Neuronal stem cell (in vitro differentiated cells): ENCODE measurements at regions not wholly inside any gene's neighbourhood (a gene's known extent, or its start where the extent isn't known, plus 50 kb on each side); places are given as distances from the start of the nearest gene placed in this dataset.

Experiments
- DNase-seq: peaks from one replicate; pipeline ENCODE4 v3.0.0-alpha.2; 2013; ENCODE audit warnings: low spot score
- H2AFZ ChIP-seq: one replicate; pipeline ENCODE4 v1.6.1; 2013; ENCODE audit warnings: mild to moderate bottlenecking, low read length, inconsistent platforms
- H2AK5ac ChIP-seq: 2 replicates; pipeline ENCODE4 v1.6.1; 2013; ENCODE audit warnings: low read depth, mild to moderate bottlenecking, inconsistent platforms, low read length, moderate library complexity, mixed read lengths
- H2BK120ac ChIP-seq: 2 replicates; pipeline ENCODE4 v1.6.1; 2013; ENCODE audit warnings: low read depth, mild to moderate bottlenecking, inconsistent platforms, low read length, moderate library complexity, mixed read lengths
- H2BK12ac ChIP-seq: one replicate; pipeline ENCODE4 v1.6.1; 2013; ENCODE audit warnings: low read length, inconsistent platforms
- H2BK15ac ChIP-seq: 2 replicates; pipeline ENCODE4 v1.6.1; 2013; ENCODE audit warnings: mild to moderate bottlenecking, low read length, inconsistent platforms, mixed read lengths
- H2BK5ac ChIP-seq: one replicate; pipeline ENCODE4 v1.6.1; 2013; ENCODE audit warnings: inconsistent platforms, mild to moderate bottlenecking, low read length, moderate library complexity
- H3K14ac ChIP-seq: one replicate; pipeline ENCODE4 v1.6.1; 2013; ENCODE audit warnings: low read length, inconsistent platforms
- H3K18ac ChIP-seq: 2 replicates; pipeline ENCODE4 v1.6.1; 2013; ENCODE audit warnings: low read length, inconsistent platforms
- H3K23ac ChIP-seq: 2 replicates; pipeline ENCODE4 v1.6.1; 2013; ENCODE audit warnings: low read depth, mild to moderate bottlenecking, mixed read lengths, low read length, inconsistent platforms; ENCODE audit not compliant: poor library complexity
- H3K27ac ChIP-seq: replicated peaks from 3 replicates; pipeline ENCODE4 v1.5.1; 2013; ENCODE audit warnings: low read length, inconsistent platforms
- H3K27me3 ChIP-seq, 3 experiments: 2 replicates each; pipeline ENCODE4 v1.6.1; 2013; ENCODE audit warnings: low read length in 3 of 3, mild to moderate bottlenecking in 2 of 3, inconsistent platforms in 1 of 3, low read depth in 1 of 3, mixed read lengths in 1 of 3, moderate library complexity in 1 of 3; ENCODE audit not compliant: control insufficient read depth in 3 of 3, insufficient read depth in 3 of 3
- H3K36me3 ChIP-seq, 2 donors: replicated peaks in 1 of 2; 2 replicates each; pipeline ENCODE4 v1.6.1; 2013; ENCODE audit warnings: low read length in 2 of 2; ENCODE audit not compliant: control insufficient read depth in 2 of 2, insufficient read depth in 2 of 2
- H3K4ac ChIP-seq: 2 replicates; pipeline ENCODE4 v1.6.1; 2013; ENCODE audit warnings: inconsistent platforms, mild to moderate bottlenecking, low read length, moderate library complexity
- H3K4me1 ChIP-seq, 2 donors: 1 replicate in 1 of 2; 2 replicates in 1 of 2; pipeline ENCODE4 v1.6.1; 2013; ENCODE audit warnings: low read length in 2 of 2, low read depth in 1 of 2; ENCODE audit not compliant: control insufficient read depth in 2 of 2, insufficient read depth in 1 of 2
- H3K4me2 ChIP-seq: one replicate; pipeline ENCODE4 v1.6.1; 2013; ENCODE audit warnings: mild to moderate bottlenecking, low read length, inconsistent platforms; ENCODE audit not compliant: insufficient read depth, poor library complexity, severe bottlenecking
- H3K4me3 ChIP-seq, 2 donors: 2 replicates each; pipeline ENCODE4 v1.5.1; 2013; ENCODE audit warnings: low read length in 2 of 2, mild to moderate bottlenecking in 2 of 2, inconsistent platforms in 1 of 2, moderate library complexity in 1 of 2
- H3K79me1 ChIP-seq: one replicate; pipeline ENCODE4 v1.6.1; 2013; ENCODE audit warnings: low read depth, mild to moderate bottlenecking, inconsistent platforms, low read length, moderate library complexity
- H3K9ac ChIP-seq: one replicate; pipeline ENCODE4 v1.6.1; 2013; ENCODE audit warnings: mild to moderate bottlenecking, low read depth, low read length, inconsistent platforms; ENCODE audit not compliant: poor library complexity
- H3K9me3 ChIP-seq, 2 donors: replicated peaks in 1 of 2; 2 replicates each; pipeline versions ENCODE3 to v1.6.1; 2013; ENCODE audit warnings: low read length in 2 of 2, mild to moderate bottlenecking in 2 of 2, inconsistent platforms in 1 of 2, low read depth in 1 of 2, mixed read lengths in 1 of 2, moderate library complexity in 1 of 2; ENCODE audit not compliant: control insufficient read depth in 2 of 2, insufficient read depth in 1 of 2
- H4K8ac ChIP-seq: one replicate; pipeline ENCODE4 v1.6.1; 2013; ENCODE audit warnings: low read depth, mild to moderate bottlenecking, inconsistent platforms, low read length, moderate library complexity
- H4K91ac ChIP-seq: one replicate; pipeline ENCODE4 v1.6.1; 2013; ENCODE audit warnings: low read length, low read depth, mild to moderate bottlenecking, inconsistent platforms; ENCODE audit not compliant: poor library complexity
- WGBS, 2 donors: extraction: QIAGEN DNeasy Blood & Tissue Kit; methylation state at CpG; one replicate each; pipeline ENCODE4 v1.1.7; 2013; ENCODE audit warnings: missing lambda C conversion rate in 2 of 2, mixed read lengths in 1 of 2; ENCODE audit not compliant: insufficient read length in 2 of 2, insufficient replicate concordance in 1 of 2; ENCODE audit errors: extremely low coverage in 2 of 2; 5-methylcytosine and 5-hydroxymethylcytosine counted together

DNA sequence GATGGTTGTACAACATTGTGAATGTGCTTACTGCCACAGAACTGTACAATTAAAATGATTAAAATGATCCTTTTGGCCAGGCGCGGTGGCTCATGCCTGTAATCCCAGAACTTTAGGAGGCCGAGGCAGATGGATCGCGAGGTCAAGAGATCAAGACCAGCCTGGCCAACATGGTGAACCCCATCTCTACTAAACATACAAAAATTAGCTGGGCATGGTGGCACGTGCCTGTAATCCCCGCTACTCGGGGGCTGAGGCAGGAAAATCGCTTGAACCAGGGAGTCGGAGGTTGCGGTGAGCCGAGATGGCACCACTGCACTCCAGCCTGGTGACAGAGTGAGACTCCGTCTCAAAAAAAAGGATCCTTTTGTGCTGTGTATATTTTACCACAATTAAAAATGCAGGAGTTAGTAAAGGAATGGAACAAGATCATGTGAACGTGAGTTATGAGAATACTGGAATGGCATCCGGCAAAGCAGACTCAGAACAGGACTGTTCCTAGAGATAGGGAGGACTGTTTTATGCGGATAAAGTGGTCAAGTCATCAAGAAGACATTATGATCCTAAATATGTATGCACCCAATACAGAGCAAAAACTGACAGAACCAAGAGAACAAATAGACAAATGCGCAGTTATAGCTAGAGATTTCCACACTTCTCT lies 58.0 kb upstream of the CLDN5 start:
- no CpG with 5 or more reads among the region's 17 CpGs for WGBS, 2 donors
- H3K14ac ChIP-seq: no peak overlapping the region

DNA sequence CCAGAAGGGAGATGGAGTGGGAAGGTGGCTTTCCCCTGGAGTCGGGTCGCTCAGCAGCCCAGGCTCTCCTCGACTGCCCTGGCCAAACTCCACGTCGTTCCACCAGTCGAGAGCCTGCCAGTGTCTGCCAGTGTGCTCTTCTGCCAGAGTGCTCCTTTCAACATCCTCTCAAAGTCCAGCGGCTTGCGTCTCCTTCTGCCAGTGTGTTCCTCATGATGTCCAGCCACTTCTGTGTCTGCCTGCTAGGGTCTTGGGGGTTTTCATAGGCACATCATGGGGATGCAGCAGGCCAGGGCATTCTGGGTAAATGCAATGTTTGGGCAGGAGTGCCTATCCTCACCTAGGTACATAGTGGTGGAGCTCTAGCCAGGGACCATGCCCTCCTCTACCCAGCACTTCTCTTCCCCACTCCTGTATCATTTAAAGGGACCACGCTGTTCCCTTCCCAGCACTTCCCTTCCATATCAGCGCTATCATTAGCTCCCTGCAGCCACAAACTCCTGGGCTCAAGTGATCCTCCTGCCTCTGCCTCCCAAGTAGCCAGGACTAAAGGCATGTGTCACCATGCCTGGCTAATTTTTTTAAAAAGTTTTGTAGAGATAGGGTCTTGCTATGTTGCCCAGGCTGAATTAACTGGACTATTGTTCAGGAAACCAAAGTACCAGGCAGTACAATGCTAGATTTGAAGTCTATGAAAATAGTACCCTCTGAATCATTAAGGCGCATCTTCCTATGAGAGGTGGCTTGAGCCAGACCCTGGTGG lies 62.9 kb upstream of the CLDN5 start:
- Histone ChIP-seq H2BK120ac (no peak overlapping the region), H4K91ac (no peak overlapping the region), H3K9me3 (no peaks in the 10 kb centered on the region), H3K4ac (no peak overlapping the region), H3K4me1 (peaks cover 0 to 2% of the 10 kb centered on the region in 2 donors), H2BK5ac (no peak overlapping the region), H3K27ac (no peak overlapping the region), H3K4me3 (peak overlapping the region in 1 of 2 donors; percentile 28), H2BK12ac (no peak overlapping the region), H2AFZ (no peak overlapping the region), H3K27me3 (peaks cover 0 to 7% (median 0%) of the 10 kb centered on the region in 3 experiments), H2AK5ac (no peak overlapping the region), H3K14ac (no peak overlapping the region), H3K9ac (no peak overlapping the region), H3K79me1 (no peaks in the 10 kb centered on the region), H4K8ac (no peak overlapping the region), H3K23ac (no peak overlapping the region), H3K18ac (no peak overlapping the region), H2BK15ac (no peak overlapping the region), H3K4me2 (no peak overlapping the region), H3K36me3 (no peaks in the 10 kb centered on the region)
- no peak for DNase-seq
- no CpG with 5 or more reads among the region's 11 CpGs for WGBS, 2 donors

More for the DNA sequence above, 58.0 kb upstream of the CLDN5 start:
- H4K91ac ChIP-seq: no peak overlapping the region
- H3K4me1 ChIP-seq: no peaks in the 10 kb centered on the region
- no peak overlapping the region for H3K4me3 ChIP-seq
- no peak overlapping the region for H2BK15ac ChIP-seq
- no peak overlapping the region for H4K8ac ChIP-seq
- no peak overlapping the region for H3K9ac ChIP-seq
- no peaks in the 10 kb centered on the region for H3K79me1 ChIP-seq
- H2BK12ac ChIP-seq: no peak overlapping the region
- H3K27ac ChIP-seq: no peak overlapping the region
- no peak overlapping the region for H3K4me2 ChIP-seq
- H3K36me3 ChIP-seq: no peaks in the 10 kb centered on the region
- no peak overlapping the region for H3K18ac ChIP-seq
- peaks cover 0 to 4% (median 0%) of the 10 kb centered on the region in 3 experiments for H3K27me3 ChIP-seq
- no peak overlapping the region for H3K23ac ChIP-seq
- no peak overlapping the region for H2BK5ac ChIP-seq
- no peak overlapping the region for H2BK120ac ChIP-seq
- no peak overlapping the region for H2AFZ ChIP-seq
- DNase-seq: no peak
- H2AK5ac ChIP-seq: no peak overlapping the region
- H3K4ac ChIP-seq: no peak overlapping the region
- H3K9me3 ChIP-seq: no peaks in the 10 kb centered on the region

DNA sequence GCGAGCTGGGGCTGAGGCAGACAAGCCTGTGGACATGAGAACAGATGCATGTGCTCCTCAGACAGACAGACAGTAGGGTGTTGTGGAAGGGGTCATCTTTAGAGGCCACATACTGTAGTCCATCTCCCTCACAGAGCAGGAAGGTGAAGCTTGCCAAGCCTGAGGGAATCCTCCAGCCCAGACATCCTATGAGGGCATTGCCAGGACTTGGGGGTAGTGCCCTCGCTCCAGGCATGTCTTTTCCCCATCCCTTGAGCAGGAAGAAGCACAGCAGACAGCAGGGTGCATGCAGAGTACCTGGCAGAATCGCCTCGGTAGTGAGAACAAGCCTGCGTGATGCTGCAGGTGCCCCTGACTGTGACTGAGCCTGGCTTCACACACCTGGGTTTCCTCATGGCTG lies 66.5 kb upstream of the CLDN5 start:
- H3K27ac ChIP-seq: no peak overlapping the region
- WGBS, 2 donors: no CpG with 5 or more reads among the region's 5 CpGs

DNA sequence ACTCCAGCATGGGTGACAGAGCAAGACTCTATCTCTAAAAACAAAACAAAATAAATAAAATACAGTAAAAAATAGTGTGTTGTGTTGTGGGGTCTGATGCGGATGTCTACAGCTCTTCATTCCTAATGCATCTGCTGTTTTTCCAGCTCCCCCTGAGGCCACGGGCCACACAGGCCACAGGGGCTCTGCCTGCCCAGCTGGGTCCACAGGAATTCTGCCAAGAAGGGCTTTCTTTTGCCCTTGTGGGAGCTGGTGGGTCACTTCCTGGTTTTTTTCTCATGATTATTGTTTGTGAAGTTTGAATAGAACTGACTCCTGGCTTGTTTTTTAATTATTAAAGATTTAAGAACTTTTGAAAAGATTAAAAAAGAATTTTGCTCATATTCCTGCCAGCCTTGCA lies 67.4 kb upstream of the CLDN5 start:
- no peak overlapping the region for H4K91ac ChIP-seq
- no peak overlapping the region for H4K8ac ChIP-seq
- H2BK15ac ChIP-seq: no peak overlapping the region
- H3K9ac ChIP-seq: no peak overlapping the region
- H3K4me2 ChIP-seq: no peak overlapping the region
- H3K27ac ChIP-seq: no peak overlapping the region
- no peak for DNase-seq
- no peaks in the 10 kb centered on the region for H3K9me3 ChIP-seq
- H2AK5ac ChIP-seq: no peak overlapping the region
- no peak overlapping the region for H2BK120ac ChIP-seq
- no peak overlapping the region for H3K18ac ChIP-seq
- H3K36me3 ChIP-seq: no peaks in the 10 kb centered on the region
- H3K4me1 ChIP-seq: peaks cover 0 to 2% of the 10 kb centered on the region in 2 donors
- H2BK5ac ChIP-seq: no peak overlapping the region
- H3K4ac ChIP-seq: no peak overlapping the region
- H3K79me1 ChIP-seq: no peaks in the 10 kb centered on the region
- no peak overlapping the region for H3K4me3 ChIP-seq
- no peak overlapping the region for H2AFZ ChIP-seq
- peaks cover 0 to 7% (median 2%) of the 10 kb centered on the region in 3 experiments for H3K27me3 ChIP-seq
- no CpG with 5 or more reads among the region's 2 CpGs for WGBS, 2 donors
- H3K23ac ChIP-seq: no peak overlapping the region
- H2BK12ac ChIP-seq: no peak overlapping the region
- no peak overlapping the region for H3K14ac ChIP-seq

More for the DNA sequence above, 66.5 kb upstream of the CLDN5 start:
- no peak for DNase-seq
- Histone ChIP-seq H3K14ac (no peak overlapping the region), H2AK5ac (no peak overlapping the region), H3K27me3 (peaks cover 0 to 7% (median 2%) of the 10 kb centered on the region in 3 experiments), H3K4me1 (peaks cover 0 to 2% of the 10 kb centered on the region in 2 donors), H3K79me1 (no peaks in the 10 kb centered on the region), H3K4me2 (no peak overlapping the region), H3K9me3 (no peaks in the 10 kb centered on the region), H3K4ac (no peak overlapping the region), H3K23ac (no peak overlapping the region), H2BK120ac (no peak overlapping the region), H2BK5ac (no peak overlapping the region), H2BK15ac (no peak overlapping the region), H3K18ac (no peak overlapping the region), H4K91ac (no peak overlapping the region), H3K36me3 (no peaks in the 10 kb centered on the region), H3K4me3 (peak overlapping the region in 1 of 2 donors; percentile 61), H2AFZ (no peak overlapping the region), H4K8ac (no peak overlapping the region), H2BK12ac (no peak overlapping the region), H3K9ac (no peak overlapping the region)
